SW480 (cell line): ENCODE measurements at regions not wholly inside any gene's neighbourhood (a gene's known extent, or its start where the extent isn't known, plus 50 kb on each side); places are given as distances from the start of the nearest gene placed in this dataset.
"Not testable (repeated sequence)": the region's sequence is repeated elsewhere in the genome, so short reads cannot be mapped to it uniquely, and the experiment has no call there.

Experiments
- DNase-seq: peaks from one replicate; pipeline ENCODE4 v3.0.0-alpha.2; 2016; ENCODE audit warnings: low spot score

DNA sequence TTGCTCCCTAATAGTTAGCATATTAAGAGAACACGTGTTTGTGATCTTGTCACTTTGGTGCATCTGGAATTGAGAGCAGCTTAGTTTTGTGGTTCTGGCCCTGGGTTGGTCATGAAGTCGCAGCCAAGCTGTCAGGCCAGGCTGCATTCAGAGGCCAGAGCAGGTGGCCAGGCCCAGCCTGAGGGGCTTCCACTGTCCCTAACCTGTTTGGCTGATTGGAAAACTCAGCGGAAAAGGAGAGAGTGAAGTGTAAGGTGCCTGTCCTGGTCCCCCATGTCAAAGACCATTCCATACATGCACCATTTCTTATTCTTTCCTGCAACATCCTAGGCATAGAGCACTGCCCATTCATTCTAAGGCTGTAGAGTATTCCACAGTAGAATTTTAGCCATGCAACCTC lies 111.5 kb upstream of the IGLL5 start:
- no peak for DNase-seq

- DNase-seq = no peak
These were observed 108.4 kb upstream of the IGLL5 start for GRCh38 chr22:22779213-22779612.

DNA sequence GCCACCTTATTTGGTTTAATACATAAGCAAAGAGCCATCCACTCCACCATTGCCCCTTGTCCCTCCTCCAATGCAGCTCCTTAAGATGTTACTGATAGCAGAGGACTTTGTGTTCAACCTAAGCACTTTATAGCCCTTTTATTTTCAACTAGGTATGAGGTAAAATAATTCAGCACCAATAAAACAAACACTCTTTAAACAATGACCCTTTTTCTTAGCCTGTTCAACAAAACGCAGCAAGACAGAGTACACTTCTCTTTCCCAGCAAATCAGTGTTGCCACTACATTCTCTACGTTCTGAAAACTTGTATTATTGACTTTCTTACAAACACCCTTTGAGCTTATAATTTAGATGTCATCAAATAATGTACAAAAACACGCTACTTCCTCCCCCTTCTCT lies 104.0 kb upstream of the IGLL5 start:
- no peak for DNase-seq

GRCh38 chr22:22784249-22785039 lies 103.2 kb upstream of the IGLL5 start:
- no peak for DNase-seq

DNA sequence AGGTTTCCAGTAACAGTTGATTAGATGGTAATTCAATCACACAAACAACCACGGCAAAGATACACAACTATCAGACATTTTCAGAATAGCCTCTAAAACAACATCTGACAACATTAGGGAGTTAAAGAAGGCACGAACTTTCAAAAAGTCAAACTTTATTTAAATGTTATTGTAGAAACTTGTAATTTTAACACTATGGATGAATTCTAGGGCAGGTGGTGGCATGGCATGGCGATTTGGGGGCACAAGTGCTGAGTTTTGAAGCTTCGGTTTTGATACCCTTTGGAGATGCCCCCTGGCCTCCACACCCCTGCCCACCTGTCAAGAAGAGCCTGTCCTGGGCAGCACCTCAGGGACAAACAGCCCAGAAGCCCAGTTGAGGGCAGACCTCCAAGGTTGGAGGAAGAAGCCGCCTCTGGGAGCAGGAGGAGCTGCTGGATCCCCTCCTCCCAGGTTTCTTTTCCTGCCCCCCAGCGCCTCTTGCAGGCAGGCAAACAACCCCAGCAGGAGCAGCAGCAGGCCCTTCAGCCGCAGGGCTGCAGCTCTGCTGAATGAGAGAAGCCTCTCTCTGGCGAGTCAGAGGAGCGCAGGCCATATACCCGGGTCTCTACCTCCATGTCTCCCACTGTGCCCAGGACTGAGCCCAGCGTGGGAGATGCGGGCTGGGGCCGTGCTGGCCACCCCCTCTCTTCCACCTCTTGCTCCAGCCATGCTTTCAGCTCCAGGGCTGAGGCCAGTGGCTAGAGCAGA lies 102.1 kb upstream of the IGLL5 start:
- no peak for DNase-seq

DNA sequence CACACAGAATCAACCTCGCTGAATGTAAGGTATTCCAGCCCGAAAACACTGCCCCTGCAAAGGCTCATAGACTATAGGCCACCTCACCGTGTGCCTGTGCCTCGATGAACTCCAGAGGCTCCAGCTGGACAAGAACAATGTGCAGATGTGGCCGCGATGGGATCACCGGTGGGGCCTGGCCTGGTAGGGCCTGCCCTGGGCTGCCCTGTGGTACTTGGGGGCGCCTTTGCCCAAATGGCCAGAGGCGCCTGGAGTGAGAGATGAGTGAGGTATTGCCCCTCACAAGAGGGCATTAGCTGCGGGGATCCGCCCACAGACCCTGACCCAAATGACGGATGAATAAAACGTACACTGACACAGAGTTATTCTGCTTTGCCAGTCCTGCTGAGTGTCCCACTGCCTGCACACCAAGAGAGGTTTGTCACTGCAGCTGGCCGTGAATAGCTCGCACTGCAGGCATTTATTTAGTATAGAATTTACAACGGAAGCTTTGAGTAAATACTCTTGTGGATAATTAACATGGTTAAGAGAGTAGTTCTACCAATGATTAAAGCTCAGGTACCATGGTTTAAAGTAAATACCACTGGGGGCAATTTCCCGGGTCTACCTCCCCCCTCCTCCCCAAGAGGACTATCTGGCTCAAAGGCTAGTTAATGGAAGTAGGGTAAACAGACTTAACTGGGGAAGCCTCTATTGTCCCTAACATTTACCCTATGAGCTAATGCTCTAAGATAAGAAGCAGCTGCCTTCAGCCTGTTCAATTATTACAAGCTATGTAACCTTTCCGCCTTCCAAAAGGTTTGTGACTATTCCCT lies 101.1 kb upstream of the IGLL5 start:
- no peak for DNase-seq

DNA sequence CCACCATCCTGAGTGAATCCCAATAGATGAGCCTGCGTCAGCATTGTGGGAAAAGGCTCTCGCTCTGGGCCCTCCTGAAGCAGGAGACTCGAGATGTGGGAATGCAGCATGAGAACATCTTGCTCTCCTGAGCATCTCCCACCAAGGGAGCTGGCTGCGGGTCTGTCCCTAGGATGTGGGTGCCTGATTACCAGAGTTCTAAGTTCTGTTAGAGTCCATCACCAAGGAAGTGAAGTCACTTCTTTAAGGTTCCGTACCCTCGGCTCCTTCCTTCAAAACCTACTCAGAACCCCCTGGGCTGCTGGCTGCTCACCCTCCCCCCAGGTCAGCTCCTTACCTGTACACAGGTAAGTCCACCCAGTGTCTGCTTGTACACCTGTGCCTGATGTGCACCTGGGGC lies 100.5 kb upstream of the IGLL5 start:
- DNase-seq = no peak

DNA sequence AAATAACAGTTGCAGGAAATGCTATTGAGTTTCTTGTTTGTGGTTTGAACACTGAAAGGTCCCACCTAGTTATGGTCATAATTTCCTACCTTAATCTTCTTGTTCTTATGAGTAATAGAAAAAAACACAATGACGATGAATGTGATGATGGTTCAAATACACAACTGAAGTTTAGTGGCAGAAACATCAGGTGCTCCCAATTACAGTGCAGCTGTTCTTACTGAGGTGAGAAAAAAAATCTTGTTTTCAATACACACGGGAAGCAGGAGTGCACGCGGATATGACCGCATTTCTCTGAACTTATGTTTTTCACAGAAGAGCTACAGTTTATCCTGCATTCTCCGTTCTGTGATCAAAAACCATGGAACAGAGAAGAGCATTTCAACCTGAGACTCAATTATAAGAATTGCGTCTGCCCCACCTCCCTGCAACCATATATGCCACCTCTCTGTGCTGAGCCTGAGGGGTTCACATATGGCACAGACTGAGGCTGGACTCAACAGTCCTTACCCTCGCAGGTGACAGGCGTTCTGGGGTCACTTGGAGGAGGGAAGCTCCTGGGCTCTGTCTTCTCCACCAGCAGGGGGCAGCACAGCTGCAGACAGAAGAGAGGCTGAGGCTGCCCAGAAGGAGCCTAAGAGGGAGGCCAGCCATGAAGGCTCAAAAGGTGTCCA lies 99.7 kb upstream of the IGLL5 start:
- peak; percentile 17 for DNase-seq

GRCh38 chr22:22788460-22789037 lies 99.1 kb upstream of the IGLL5 start:
- no peak for DNase-seq

GRCh38 chr22:22789233-22789921 lies 98.2 kb upstream of the IGLL5 start:
- no peak for DNase-seq

DNA sequence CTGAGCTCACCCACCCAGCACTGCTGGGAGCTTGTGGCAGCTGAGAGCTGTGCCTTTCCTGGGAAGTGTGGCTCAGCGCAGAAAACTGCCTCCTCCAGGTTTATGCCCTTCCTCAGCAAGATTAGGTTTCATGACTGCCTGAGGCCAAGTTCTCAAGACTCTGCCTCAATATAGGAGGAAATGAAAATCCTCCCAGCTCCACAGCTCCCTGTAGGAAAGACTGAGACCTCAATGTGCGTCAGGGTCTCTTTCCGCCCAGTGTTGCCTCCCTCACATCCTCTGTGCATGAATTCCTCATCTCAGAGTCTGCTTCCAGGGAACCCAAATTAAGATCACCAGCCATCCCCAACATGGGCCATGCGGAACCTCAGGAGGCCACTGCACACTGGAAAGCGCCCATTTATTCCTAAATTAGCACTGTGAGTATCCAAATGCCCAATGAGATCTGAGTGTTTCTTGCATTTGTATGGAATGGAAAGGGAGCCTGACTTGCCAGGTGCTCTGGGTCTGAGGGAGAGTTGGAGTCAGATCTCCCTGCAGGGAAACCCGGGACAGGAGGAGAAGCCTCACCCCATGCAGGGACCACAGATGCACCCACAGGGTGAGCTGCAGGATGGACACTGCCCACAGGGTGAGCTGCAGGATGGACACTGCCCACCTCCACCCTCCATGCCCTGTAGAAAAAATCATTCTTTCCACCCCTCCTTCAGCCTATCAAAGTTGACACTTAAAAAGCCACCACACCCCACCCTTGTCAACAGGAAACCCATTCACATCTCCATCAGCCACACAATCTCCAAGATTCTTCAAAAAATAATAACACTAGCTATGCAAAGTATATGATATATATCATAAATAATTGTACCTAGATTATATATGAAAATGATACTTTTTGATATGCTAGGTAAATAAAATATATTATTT lies 97.4 kb upstream of the IGLL5 start:
- DNase-seq = no peak

DNA sequence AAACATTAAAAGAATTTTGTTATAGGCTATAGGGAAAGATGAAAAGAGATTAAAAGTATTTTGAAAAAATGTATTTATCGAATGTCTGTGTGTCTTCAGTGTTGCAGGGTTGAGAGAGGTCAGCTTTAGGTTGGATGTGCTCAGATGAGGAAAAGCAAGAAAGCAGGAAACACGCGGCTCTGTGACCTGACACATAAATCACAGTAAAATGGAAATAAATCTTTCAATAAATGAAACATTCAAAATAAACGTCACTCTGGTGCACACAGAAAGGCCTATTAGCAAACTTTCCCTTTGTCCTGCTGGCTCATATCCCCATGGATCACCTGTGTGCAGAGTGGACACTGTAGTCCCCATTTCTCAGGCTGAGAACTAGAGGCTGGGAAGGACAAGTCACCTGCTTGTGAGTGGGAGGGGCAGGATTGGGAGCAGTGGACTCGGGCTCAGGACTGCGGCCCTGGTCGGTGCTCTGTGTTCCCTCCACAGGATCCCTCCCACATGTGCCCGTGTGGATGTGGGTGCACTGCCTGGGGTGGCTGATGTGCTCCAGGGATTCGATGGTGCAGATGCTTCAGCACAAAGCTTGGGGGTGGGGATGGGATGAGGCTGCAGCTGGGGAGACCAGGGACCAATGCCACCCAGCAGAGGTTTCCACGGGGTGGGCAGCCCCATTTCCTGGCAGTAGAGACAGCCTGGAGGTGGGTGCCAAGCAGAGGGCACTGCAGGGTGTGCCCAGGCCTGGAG lies 96.0 kb upstream of the IGLL5 start:
- DNase-seq = no peak

- DNase-seq = not testable (repeated sequence)
These were observed 95.3 kb upstream of the IGLL5 start for GRCh38 chr22:22792205-22792786.

- DNase-seq = not testable (repeated sequence)
These were observed 92.0 kb upstream of the IGLL5 start for GRCh38 chr22:22795639-22796038.

- no peak for DNase-seq
These were observed 90.9 kb upstream of the IGLL5 start for GRCh38 chr22:22796724-22797123.

DNA sequence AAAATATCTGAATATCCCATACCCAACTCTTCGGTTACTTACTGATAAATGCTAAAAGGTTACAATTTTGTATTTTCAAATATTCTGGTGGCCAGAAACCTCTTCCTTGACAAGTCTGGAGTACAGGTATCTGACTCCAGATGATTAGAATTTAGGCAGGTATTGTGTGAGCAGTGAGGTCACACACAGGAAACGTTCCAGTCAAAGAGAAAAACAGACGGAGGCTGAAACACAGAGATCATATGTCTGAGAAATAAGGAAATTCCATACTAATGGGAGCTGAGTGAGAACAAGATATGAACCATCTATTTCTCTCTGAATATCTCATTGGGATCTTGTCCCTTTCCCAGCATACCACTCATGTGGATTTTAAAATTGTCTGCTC lies 89.4 kb upstream of the IGLL5 start:
- no peak for DNase-seq

DNA sequence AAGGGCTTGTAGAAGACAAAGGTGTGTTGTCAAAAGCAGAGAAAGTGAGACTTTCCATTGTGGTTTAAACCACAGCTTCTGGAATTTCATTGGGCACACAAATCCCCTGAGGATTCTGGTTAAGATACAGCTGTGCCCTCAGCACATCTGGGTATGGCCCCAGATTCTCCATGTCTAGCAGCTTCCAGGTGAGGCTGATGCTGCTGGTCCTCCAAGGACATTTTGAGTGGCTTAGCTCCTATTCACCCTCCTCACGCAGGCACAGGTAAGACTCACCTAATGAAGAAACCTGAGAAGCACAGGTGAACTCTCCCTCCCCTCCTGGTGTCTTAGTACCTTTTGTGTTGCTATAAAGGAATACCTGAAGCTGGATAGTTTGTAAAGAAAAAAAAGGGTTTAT lies 88.9 kb upstream of the IGLL5 start:
- DNase-seq = no peak

DNA sequence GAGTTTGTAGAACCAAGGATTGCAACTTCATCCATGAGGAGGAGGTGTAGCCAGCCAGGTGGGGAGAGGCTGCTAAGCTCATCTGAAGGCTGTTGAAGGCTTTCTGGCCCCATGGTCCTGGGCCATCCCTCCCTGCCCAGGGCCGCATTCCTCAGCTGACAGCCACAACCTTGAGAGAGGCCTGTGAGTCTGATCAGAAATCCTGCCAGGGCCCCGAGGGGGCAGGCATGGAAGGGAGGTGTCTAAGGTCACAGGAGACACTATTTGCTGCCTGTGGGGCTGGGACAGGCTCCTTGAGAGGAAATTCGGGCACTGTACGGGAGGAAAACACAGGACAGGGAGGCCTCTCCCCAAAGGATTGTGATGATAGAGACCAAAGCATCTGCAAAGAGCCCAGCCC lies 88.1 kb upstream of the IGLL5 start:
- no peak for DNase-seq

GRCh38 chr22:22800716-22801115 lies 86.9 kb upstream of the IGLL5 start:
- DNase-seq = no peak
